ENCODE measurements at regions not wholly inside any gene's neighbourhood (a gene's known extent, or its start where the extent isn't known, plus 50 kb on each side); places are given as distances from the start of the nearest gene placed in this dataset.
"Not testable (repeated sequence)": the region's sequence is repeated elsewhere in the genome, so short reads cannot be mapped to it uniquely, and the experiment has no call there.

- DNase-seq: no peak
Measured at GRCh38 chr12:90246688-90247087, 538.0 kb upstream of the ATP2B1 start.

- no peak for DNase-seq
Measured at GRCh38 chr12:90245391-90245790, 536.8 kb upstream of the ATP2B1 start.

DNA sequence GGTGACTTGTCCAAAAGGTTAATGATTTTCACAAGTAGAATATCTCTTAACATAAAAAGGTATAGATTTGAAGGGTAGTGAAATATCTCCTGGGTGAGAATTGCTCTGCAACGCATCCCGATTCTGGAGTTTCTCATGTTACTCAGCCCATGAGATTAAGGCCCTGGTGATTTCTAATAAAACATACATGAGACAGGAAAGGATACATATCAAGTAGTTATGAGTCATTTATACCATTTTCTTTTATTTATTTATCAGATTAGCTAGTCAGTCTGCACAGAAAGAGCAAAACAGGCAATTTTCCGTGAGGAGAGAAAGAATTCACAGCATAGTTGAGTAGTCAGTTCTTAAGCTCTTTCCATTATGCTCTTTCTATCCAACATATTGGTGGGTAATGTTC lies 535.6 kb upstream of the ATP2B1 start:
- DNase-seq: no peak

- DNase-seq: no peak
Measured at GRCh38 chr12:90243211-90243610, 534.6 kb upstream of the ATP2B1 start.

GRCh38 chr12:90239732-90240260 lies 531.2 kb upstream of the ATP2B1 start:
- no peak for DNase-seq

GRCh38 chr12:90238663-90239271 lies 530.1 kb upstream of the ATP2B1 start:
- no peak for DNase-seq

DNA sequence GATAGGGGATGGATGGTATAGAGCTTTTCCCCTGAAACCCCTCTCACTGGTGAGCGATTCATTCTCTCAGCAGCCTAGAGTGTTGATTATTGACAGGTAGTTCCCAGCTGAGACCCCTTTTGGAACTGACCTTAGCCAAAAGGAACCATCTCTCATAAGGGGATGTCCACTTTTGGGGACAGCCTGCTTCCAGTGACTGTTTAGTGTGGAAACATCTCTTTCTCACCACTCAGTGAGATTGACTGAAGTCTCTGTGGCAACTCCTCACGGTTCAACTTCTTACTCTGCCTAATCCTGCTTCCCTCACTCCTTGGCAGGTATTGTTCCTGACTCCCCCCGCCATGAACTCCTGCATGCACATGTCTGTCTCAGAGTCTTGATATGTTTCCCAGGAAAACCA lies 529.2 kb upstream of the ATP2B1 start:
- DNase-seq: no peak

GRCh38 chr12:90235642-90236041 lies 527.0 kb upstream of the ATP2B1 start:
- DNase-seq: no peak

DNA sequence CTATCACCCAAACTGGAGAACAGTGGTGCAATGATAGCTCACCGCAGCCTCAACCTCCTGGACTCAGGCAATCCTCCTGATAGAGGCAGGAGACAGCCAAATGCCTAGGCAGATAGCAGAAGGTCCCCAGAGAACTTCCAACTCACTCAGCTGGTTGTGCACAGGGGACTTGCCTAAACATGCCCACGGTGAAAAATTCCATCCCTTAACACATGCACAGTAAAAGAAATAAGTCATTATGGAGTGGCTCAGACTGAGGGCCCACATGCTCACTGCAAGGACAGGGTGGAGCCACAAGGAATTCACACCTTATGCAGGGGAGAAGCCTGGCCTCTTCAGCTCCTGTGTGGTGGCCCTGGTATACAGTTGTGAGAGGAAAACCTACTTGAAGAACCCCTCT lies 525.8 kb upstream of the ATP2B1 start:
- DNase-seq: no peak

DNA sequence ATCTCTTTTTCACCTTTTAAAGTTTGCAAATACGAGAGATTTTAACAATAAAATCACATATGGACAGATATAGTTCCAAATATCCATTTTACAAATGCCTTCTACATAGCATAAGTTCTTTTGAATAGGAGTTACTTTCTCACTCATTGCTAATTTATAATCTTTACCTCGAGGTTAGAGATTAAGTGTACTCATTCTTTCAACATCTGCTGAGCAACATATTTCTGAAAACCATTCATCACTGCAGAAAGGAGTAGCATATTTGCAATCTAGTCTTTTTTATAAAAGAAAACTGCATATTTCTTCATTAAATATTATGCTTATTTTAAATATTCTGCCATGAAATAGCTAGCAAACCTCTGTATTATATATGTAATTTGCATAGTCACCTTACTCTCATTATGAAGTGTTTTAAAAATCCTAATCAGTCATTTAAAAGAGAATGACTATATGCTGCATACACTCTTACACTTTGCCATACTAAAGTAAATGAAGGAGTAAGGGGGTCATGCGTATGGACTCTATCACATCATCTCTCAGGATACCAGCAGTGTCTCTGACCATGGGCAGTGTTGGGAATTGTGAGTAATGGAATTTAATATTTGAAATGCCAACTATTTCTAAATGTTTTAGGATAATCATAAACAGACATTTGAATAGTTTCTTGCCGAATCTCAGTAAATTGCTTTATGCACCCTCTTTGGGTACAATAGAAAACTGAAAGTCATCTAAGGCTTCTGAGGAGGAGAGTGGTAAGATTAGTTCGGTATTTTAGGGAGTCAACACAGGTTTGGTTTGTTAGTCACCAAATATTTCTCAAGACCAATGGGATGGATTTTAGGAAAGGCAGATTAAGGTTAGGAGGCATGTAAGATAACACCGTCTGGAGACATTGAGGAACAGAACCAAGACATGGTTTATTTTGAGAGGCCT lies 524.8 kb upstream of the ATP2B1 start:
- no peak for DNase-seq

DNA sequence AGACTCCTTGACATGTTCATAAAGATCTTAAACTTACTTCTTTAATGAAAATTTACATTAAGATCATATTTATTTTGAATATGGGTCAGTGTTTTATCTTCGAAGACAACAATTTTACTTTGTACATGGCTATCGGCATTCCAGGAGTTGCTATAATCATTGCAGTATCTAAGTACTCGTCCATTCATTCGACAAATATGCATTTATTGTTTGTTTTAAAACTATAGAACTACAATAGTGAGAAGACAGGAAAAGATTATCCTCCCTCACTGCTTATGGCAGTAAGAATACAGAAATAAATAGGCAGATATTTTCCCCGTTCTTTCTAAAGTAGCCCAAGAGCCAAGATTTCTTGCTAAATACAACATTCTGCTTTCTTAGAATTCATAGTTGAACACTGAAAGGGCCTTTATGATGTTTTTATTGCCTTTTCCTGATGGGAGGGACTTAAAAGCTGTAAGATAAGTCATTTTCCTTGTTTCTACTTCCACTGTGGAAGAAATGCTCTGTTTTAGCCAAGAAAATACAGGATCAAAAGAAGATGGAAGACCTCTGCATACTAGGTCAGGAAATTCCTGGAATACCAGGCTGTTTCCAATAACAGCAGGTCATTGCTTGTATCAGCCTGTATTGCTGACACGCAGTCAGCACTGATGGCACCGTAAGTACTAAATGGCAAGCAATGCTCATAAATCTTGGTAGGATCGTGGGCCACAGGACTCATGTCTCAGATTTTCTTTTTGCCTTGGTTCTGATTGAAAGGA lies 521.0 kb upstream of the ATP2B1 start:
- DNase-seq: no peak

GRCh38 chr12:90226211-90226610 lies 517.6 kb upstream of the ATP2B1 start:
- no peak for DNase-seq

- DNase-seq: no peak
Measured at GRCh38 chr12:90216815-90217214, 508.2 kb upstream of the ATP2B1 start.

- no peak for DNase-seq
Measured at GRCh38 chr12:90216020-90216552, 507.4 kb upstream of the ATP2B1 start.

DNA sequence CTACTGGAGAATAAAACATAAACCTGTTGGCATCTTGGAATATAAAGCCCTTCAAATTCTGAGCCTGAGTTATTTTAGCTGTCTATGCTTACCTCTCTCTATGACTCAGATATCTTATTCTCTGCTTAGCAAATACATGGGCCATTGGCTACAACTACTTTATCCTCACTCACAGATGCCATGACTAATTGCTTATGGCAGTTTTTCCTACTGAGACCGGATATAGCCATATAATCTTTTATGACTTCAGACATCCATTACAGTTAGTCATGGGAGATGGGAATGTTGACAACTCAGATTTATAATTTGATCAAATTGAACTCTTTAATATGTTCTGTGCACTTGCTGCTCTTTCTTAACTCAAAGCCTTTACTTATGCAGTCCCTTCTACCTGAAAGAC lies 502.4 kb upstream of the ATP2B1 start:
- no peak for DNase-seq

DNA sequence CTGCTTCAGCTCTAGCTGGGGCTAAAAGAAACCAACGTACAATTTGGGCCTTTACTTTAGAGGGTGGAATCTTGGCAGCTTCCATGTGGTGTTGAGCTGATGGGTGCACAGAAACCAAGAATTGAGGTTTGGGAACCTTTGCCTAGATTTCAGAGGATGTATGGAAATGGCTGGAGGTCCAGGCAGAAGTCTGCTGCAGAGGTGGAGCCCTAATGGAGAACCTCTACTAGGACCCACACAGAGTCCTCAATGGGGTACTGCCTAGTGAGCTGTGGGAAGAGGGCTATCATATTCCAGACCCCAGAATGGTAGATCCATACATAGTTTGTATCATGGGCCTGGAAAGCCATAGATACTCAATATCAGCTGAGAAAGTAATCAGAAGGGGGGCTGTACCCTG lies 500.4 kb upstream of the ATP2B1 start:
- no peak for DNase-seq

GRCh38 chr12:90208379-90208778 lies 499.7 kb upstream of the ATP2B1 start:
- DNase-seq: not testable (repeated sequence)

- DNase-seq: no peak
Measured at GRCh38 chr12:90207799-90208198, 499.2 kb upstream of the ATP2B1 start.

DNA sequence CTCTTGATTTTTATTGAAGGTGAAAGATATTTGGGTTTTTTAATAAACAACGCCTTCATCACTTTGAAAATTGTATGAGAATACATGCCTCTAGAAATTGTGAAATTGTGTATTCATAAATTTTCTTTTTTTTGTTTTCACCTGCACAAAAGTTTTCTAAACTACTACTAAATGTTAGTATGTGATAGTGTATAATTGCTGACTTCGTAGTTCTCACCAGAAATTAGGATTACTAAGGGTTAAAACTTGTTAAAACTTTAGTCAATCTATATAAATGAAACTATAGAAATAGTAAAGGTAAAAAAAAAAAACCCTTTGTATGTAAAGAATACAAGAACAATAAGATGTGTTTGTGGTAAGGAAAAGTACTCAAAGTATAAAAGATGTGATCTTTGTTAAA lies 496.5 kb upstream of the ATP2B1 start:
- no peak for DNase-seq

GRCh38 chr12:90203556-90203955 lies 494.9 kb upstream of the ATP2B1 start:
- no peak for DNase-seq

DNA sequence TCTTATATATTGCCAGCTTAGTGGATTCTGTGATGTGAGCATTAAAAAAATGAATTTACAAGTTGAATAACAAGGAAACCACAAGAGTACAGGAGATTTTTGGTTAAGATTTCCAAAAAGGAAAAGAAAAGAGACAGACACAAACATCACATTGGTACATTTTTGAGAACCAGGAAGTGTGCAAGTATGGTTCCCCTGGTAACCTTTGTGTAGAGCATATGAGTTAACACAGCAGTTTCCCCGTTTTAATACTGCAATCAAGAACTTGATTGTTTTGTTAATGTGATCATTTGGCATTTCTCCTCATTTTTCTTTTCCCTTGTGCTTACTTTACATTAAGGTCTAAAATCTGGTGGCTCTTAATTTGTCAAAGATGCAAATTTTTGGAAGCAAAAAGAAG lies 490.4 kb upstream of the ATP2B1 start:
- no peak for DNase-seq

- DNase-seq: no peak
Measured at GRCh38 chr12:90193500-90193899, 484.9 kb upstream of the ATP2B1 start.

- DNase-seq: no peak
Measured at GRCh38 chr12:90188857-90189256, 480.2 kb upstream of the ATP2B1 start.

All from activated CD4-positive, alpha-beta T cell treated with anti-CD3 and anti-CD28 coated beads for 1 hour (primary cell).